Keratinocyte (primary cell): ENCODE measurements at regions not wholly inside any gene's neighbourhood (a gene's known extent, or its start where the extent isn't known, plus 50 kb on each side); places are given as distances from the start of the nearest gene placed in this dataset.

ENCODE experiments used
- CTCF ChIP-seq, 3 experiments: IDR thresholded peaks in 1 of 3; conservative IDR thresholded peaks in 1 of 3; optimal IDR thresholded peaks in 1 of 3; 2 replicates in 2 of 3; 3 replicates in 1 of 3; pipeline versions ENCODE3 to v1.5.1; 2011; ENCODE audit warnings: low read length in 3 of 3, mild to moderate bottlenecking in 3 of 3, moderate library complexity in 2 of 3, control low read depth in 1 of 3, inconsistent platforms in 1 of 3; ENCODE audit not compliant: insufficient read depth in 2 of 3; ENCODE audit errors: extremely low read depth in 1 of 3
- EZH2 ChIP-seq: IDR thresholded peaks from one replicate; pipeline ENCODE4 v1.6.1; 2012; ENCODE audit warnings: inconsistent platforms, mild to moderate bottlenecking, low read length, moderate library complexity

- TF ChIP-seq CTCF (optimal IDR thresholded peaks at IDR 0.05 in 1 of 3, IDR thresholded peaks at IDR 0.05 in 1 of 3, conservative IDR thresholded peaks at IDR 0.05 in 1 of 3; ENCODE audit: extremely low read depth in 1 of 3, insufficient read depth in 2 of 3, low read length in 3 of 3) (no peak), EZH2 (no peak)
Measured at GRCh38 chr14:43471595-43471994, 1035.5 kb downstream of the FSCB start.
